GM18507 (cell line): ENCODE measurements at regions not wholly inside any gene's neighbourhood (a gene's known extent, or its start where the extent isn't known, plus 50 kb on each side); places are given as distances from the start of the nearest gene placed in this dataset.

ENCODE experiments used
- DNase-seq: peaks from one replicate; pipeline ENCODE4 v3.0.0; 2011; ENCODE audit warnings: low read depth; ENCODE audit not compliant: insufficient read length; ENCODE audit errors: extremely low spot score
- FAIRE-seq: peaks from 2 replicates; lab custom pipeline; 2011; peaks lifted over from hg19 to GRCh38; lab: Jason Lieb, UNC

GRCh38 chr12:88406905-88407304 lies 173.4 kb downstream of the KITLG start:
- FAIRE-seq: no peak
- no peak for DNase-seq

- no peak for FAIRE-seq
- DNase-seq: no peak
These were observed 171.4 kb downstream of the KITLG start for GRCh38 chr12:88408823-88409222.

- FAIRE-seq: no peak
These were observed 171.0 kb downstream of the KITLG start for GRCh38 chr12:88409257-88409656.

GRCh38 chr12:88411689-88412088 lies 168.6 kb downstream of the KITLG start:
- DNase-seq: no peak
- FAIRE-seq: no peak

More at GRCh38 chr12:88409257-88409656, 171.0 kb downstream of the KITLG start:
- no peak for DNase-seq

- DNase-seq (no peak), FAIRE-seq (no peak)
These were observed 166.6 kb downstream of the KITLG start for GRCh38 chr12:88413646-88414045.

- DNase-seq (no peak), FAIRE-seq (no peak)
These were observed 164.1 kb downstream of the KITLG start for GRCh38 chr12:88416155-88416554.

- DNase-seq (no peak), FAIRE-seq (no peak)
These were observed 163.5 kb downstream of the KITLG start for GRCh38 chr12:88416786-88417185.

- no peak for DNase-seq
- FAIRE-seq: no peak
These were observed 162.7 kb downstream of the KITLG start for GRCh38 chr12:88417531-88417930.

- FAIRE-seq: no peak
- DNase-seq: no peak
These were observed 161.3 kb downstream of the KITLG start for GRCh38 chr12:88418856-88419497.

- DNase-seq (no peak), FAIRE-seq (no peak)
These were observed 160.5 kb downstream of the KITLG start for GRCh38 chr12:88419794-88420193.

- DNase-seq (no peak), FAIRE-seq (no peak)
These were observed 159.8 kb downstream of the KITLG start for GRCh38 chr12:88420457-88420856.

- no peak for DNase-seq
- no peak for FAIRE-seq
These were observed 155.2 kb downstream of the KITLG start for GRCh38 chr12:88424791-88425730.

- FAIRE-seq (no peak), DNase-seq (no peak)
These were observed 151.9 kb downstream of the KITLG start for GRCh38 chr12:88428350-88428749.

- FAIRE-seq: no peak
- no peak for DNase-seq
These were observed 149.0 kb downstream of the KITLG start for GRCh38 chr12:88431246-88431645.

GRCh38 chr12:88432531-88433490 lies 147.5 kb downstream of the KITLG start:
- no peak for DNase-seq

GRCh38 chr12:88433997-88434703 lies 146.1 kb downstream of the KITLG start:
- DNase-seq (no peak), FAIRE-seq (no peak)

More at GRCh38 chr12:88432531-88433490, 147.5 kb downstream of the KITLG start:
- FAIRE-seq: no peak

GRCh38 chr12:88435334-88436076 lies 144.8 kb downstream of the KITLG start:
- DNase-seq (no peak), FAIRE-seq (no peak)

GRCh38 chr12:88437226-88437625 lies 143.0 kb downstream of the KITLG start:
- FAIRE-seq (no peak), DNase-seq (no peak)
